H9 (cell line): ENCODE measurements at regions not wholly inside any gene's neighbourhood (a gene's known extent, or its start where the extent isn't known, plus 50 kb on each side); places are given as distances from the start of the nearest gene placed in this dataset.

Experiments
- DNase-seq: peaks from one replicate; pipeline ENCODE4 v3.0.0-alpha.2; 2017
- H2AFZ ChIP-seq: one replicate; pipeline ENCODE4 v1.6.1; 2013; ENCODE audit warnings: mild to moderate bottlenecking, low read length, control low read depth, moderate library complexity
- H2AK5ac ChIP-seq: 2 replicates; pipeline ENCODE4 v1.6.1; 2013; ENCODE audit warnings: low read length, control low read depth, mixed read lengths; ENCODE audit not compliant: insufficient read length
- H2BK120ac ChIP-seq: one replicate; pipeline ENCODE4 v1.6.1; 2013; ENCODE audit warnings: low read depth, mild to moderate bottlenecking, low read length, control low read depth, inconsistent platforms; ENCODE audit not compliant: poor library complexity, severe bottlenecking
- H2BK12ac ChIP-seq: 2 replicates; pipeline ENCODE4 v1.6.1; 2013; ENCODE audit warnings: low read length, control low read depth, mixed read lengths, low read depth; ENCODE audit not compliant: insufficient read length
- H2BK15ac ChIP-seq: 2 replicates; pipeline ENCODE4 v1.6.1; 2013; ENCODE audit warnings: low read depth, low read length, control low read depth
- H2BK20ac ChIP-seq: one replicate; pipeline ENCODE4 v1.6.1; 2013; ENCODE audit warnings: low read depth, mild to moderate bottlenecking, low read length, control low read depth, inconsistent platforms; ENCODE audit not compliant: poor library complexity, severe bottlenecking
- H2BK5ac ChIP-seq: 2 replicates; pipeline ENCODE4 v1.6.1; 2013; ENCODE audit warnings: low read length, control low read depth, mixed read lengths; ENCODE audit not compliant: insufficient read length
- H3K14ac ChIP-seq: 2 replicates; pipeline ENCODE4 v1.6.1; 2013; ENCODE audit warnings: low read length, control low read depth; ENCODE audit not compliant: insufficient read depth
- H3K18ac ChIP-seq: 2 replicates; pipeline ENCODE4 v1.6.1; 2013; ENCODE audit warnings: low read depth, mild to moderate bottlenecking, mixed read lengths, low read length, control low read depth; ENCODE audit not compliant: insufficient read length
- H3K23ac ChIP-seq: 2 replicates; pipeline ENCODE4 v1.6.1; 2013; ENCODE audit warnings: low read length, control low read depth, mixed read lengths, low read depth; ENCODE audit not compliant: insufficient read length
- H3K23me2 ChIP-seq: 2 replicates; pipeline ENCODE4 v1.6.1; 2013; ENCODE audit warnings: low read depth, mild to moderate bottlenecking, mixed read lengths, low read length, control low read depth; ENCODE audit not compliant: insufficient read length, poor library complexity, severe bottlenecking
- H3K27ac ChIP-seq: 2 replicates; pipeline ENCODE4 v1.5.1; 2013; ENCODE audit warnings: low read length, control low read depth, mixed read lengths, low read depth; ENCODE audit not compliant: insufficient read length
- H3K27me3 ChIP-seq: 2 replicates; pipeline ENCODE4 v1.6.1; 2013; ENCODE audit warnings: low read length, control low read depth, inconsistent platforms; ENCODE audit not compliant: insufficient read depth
- H3K4ac ChIP-seq: 2 replicates; pipeline ENCODE4 v1.6.1; 2013; ENCODE audit warnings: low read depth, mild to moderate bottlenecking, control low read depth, inconsistent platforms, low read length, moderate library complexity
- H3K4me1 ChIP-seq: 2 replicates; pipeline ENCODE4 v1.6.1; 2013; ENCODE audit warnings: low read length, control low read depth, inconsistent platforms; ENCODE audit not compliant: insufficient read depth
- H3K4me2 ChIP-seq: 2 replicates; pipeline ENCODE4 v1.6.1; 2013; ENCODE audit warnings: low read length, control low read depth, mixed read lengths; ENCODE audit not compliant: insufficient read length, insufficient read depth
- H3K56ac ChIP-seq: 2 replicates; pipeline ENCODE4 v1.6.1; 2013; ENCODE audit warnings: low read depth, mild to moderate bottlenecking, mixed read lengths, low read length, control low read depth; ENCODE audit not compliant: insufficient read length
- H3K79me1 ChIP-seq: 2 replicates; pipeline ENCODE4 v1.6.1; 2013; ENCODE audit warnings: low read depth, mild to moderate bottlenecking, moderate library complexity, low read length, control low read depth, inconsistent platforms; ENCODE audit not compliant: insufficient read depth, poor library complexity, severe bottlenecking
- H3K79me2 ChIP-seq: 2 replicates; pipeline ENCODE4 v1.6.1; 2013; ENCODE audit warnings: low read length, control low read depth, inconsistent platforms; ENCODE audit not compliant: insufficient read depth
- H3K9ac ChIP-seq: 2 replicates; pipeline ENCODE4 v1.6.1; 2013; ENCODE audit warnings: low read length, control low read depth, mixed read lengths; ENCODE audit not compliant: insufficient read length; ENCODE audit errors: extremely low read depth
- H3K9me3 ChIP-seq: one replicate; pipeline ENCODE4 v1.6.1; 2013; ENCODE audit warnings: low read depth, low read length, inconsistent platforms; ENCODE audit not compliant: control insufficient read depth
- H3T11ph ChIP-seq: one replicate; pipeline ENCODE4 v1.6.1; 2013; ENCODE audit warnings: mild to moderate bottlenecking, low read length, control low read depth, inconsistent platforms
- H4K20me1 ChIP-seq: one replicate; pipeline ENCODE4 v1.6.1; 2013; ENCODE audit not compliant: control insufficient read depth, insufficient read length, insufficient read depth
- H4K5ac ChIP-seq: 2 replicates; pipeline ENCODE4 v1.6.1; 2013; ENCODE audit warnings: low read depth, mild to moderate bottlenecking, mixed read lengths, low read length, control low read depth; ENCODE audit not compliant: insufficient read length
- H4K8ac ChIP-seq: replicated peaks from 2 replicates; pipeline ENCODE4 v1.6.1; 2013; ENCODE audit warnings: low read length, control low read depth, mixed read lengths, low read depth; ENCODE audit not compliant: insufficient read length
- H4K91ac ChIP-seq: 2 replicates; pipeline ENCODE4 v1.6.1; 2013; ENCODE audit warnings: low read depth, mild to moderate bottlenecking, moderate library complexity, mixed read lengths, low read length, control low read depth; ENCODE audit not compliant: insufficient read length
- H3K27ac Mint-ChIP-seq, 3 experiments: 2 replicates in 2 of 3; 3 replicates in 1 of 3; pipeline ENCODE4 v1.8.0; 2020 to 2021; ENCODE audit warnings: mixed read lengths in 3 of 3, mild to moderate bottlenecking in 1 of 3, moderate library complexity in 1 of 3
- H3K27me3 Mint-ChIP-seq: 2 replicates; pipeline ENCODE4 v1.8.0; 2021; ENCODE audit warnings: low read depth, mild to moderate bottlenecking, moderate library complexity, mixed read lengths
- H3K36me3 Mint-ChIP-seq, 3 experiments: 2 replicates in 2 of 3; 3 replicates in 1 of 3; pipeline ENCODE4 v1.8.0; 2020 to 2021; ENCODE audit warnings: low read depth in 3 of 3, mixed read lengths in 3 of 3; ENCODE audit not compliant: insufficient read depth in 1 of 3
- H3K4me1 Mint-ChIP-seq, 2 experiments: 2 replicates each; pipeline ENCODE4 v1.8.0; 2020; ENCODE audit warnings: mixed read lengths in 2 of 2
- H3K4me3 Mint-ChIP-seq, 2 experiments: 2 replicates in 1 of 2; 3 replicates in 1 of 2; pipeline ENCODE4 v1.8.0; 2020 to 2021; ENCODE audit warnings: mild to moderate bottlenecking in 2 of 2, mixed read lengths in 2 of 2, moderate library complexity in 1 of 2
- H3K9me3 Mint-ChIP-seq, 2 experiments: 2 replicates in 1 of 2; 3 replicates in 1 of 2; pipeline ENCODE4 v1.8.0; 2020; ENCODE audit warnings: mild to moderate bottlenecking in 2 of 2, mixed read lengths in 2 of 2, moderate library complexity in 1 of 2
- CTCF ChIP-seq: fragments of 200-600 bp; sonication (generic); conservative IDR thresholded peaks from 3 replicates; pipeline ENCODE4 v1.8.0; 2021; ENCODE audit warnings: antibody characterized with exemption, mild to moderate bottlenecking
- WGBS: extraction: QIAGEN DNeasy Blood & Tissue Kit; methylation state at CpG from one replicate; pipeline ENCODE4 v1.1.7; 2013; ENCODE audit warnings: missing lambda C conversion rate, low lambda C conversion rate, mixed read lengths; ENCODE audit not compliant: insufficient read length; ENCODE audit errors: extremely low coverage; 5-methylcytosine and 5-hydroxymethylcytosine counted together

- Mint-ChIP-seq H3K36me3 (no peaks in the 10 kb centered on the region), H3K4me3 (no peak overlapping the region), H3K27me3 (peaks cover 8% of the 10 kb centered on the region), H3K4me1 (no peaks in the 10 kb centered on the region), H3K9me3 (peaks cover 2 to 3% of the 10 kb centered on the region in 2 experiments; a peak in 3 of 5 replicates), H3K27ac (no peak overlapping the region)
- no peak for DNase-seq
- WGBS, result no CpG with 5 or more reads among the region's 3 CpGs
- Histone ChIP-seq H2AFZ (no peak overlapping the region), H3K23me2 (no peaks in the 10 kb centered on the region), H3K79me2 (no peaks in the 10 kb centered on the region), H3K4me1 (no peaks in the 10 kb centered on the region), H3K79me1 (no peaks in the 10 kb centered on the region), H2BK120ac (no peak overlapping the region), H4K20me1 (no peaks in the 10 kb centered on the region), H2BK20ac (no peak overlapping the region), H3K9me3 (no peaks in the 10 kb centered on the region), H4K5ac (no peak overlapping the region), H3K14ac (no peak overlapping the region), H3K4ac (no peak overlapping the region), H2BK15ac (no peak overlapping the region), H2AK5ac (no peak overlapping the region), H4K91ac (no peak overlapping the region), H2BK12ac (no peak overlapping the region), H3K23ac (no peak overlapping the region), H3K4me2 (no peak overlapping the region), H2BK5ac (no peak overlapping the region), H4K8ac (no peak overlapping the region), H3T11ph (no peak overlapping the region), H3K9ac (no peak overlapping the region), H3K27me3 (no peaks in the 10 kb centered on the region; the same call in 1 of the 2 replicates), H3K27ac (no peak overlapping the region), H3K56ac (no peak overlapping the region), H3K18ac (no peak overlapping the region)
- no peak for TF ChIP-seq CTCF
Observed at GRCh38 chr22:34993548-34993947, 72.4 kb upstream of the ISX start.
